Medulla oblongata (tissue), 1 donor: ENCODE measurements at regions not wholly inside any gene's neighbourhood (a gene's known extent, or its start where the extent isn't known, plus 50 kb on each side); places are given as distances from the start of the nearest gene placed in this dataset.
A peak's percentile ranks its signal among the peaks of the same experiment; 100 is the strongest.

Source experiments
- DNase-seq: peaks from one replicate; pipeline ENCODE4 v3.0.0-alpha.2; 2015; ENCODE audit errors: extremely low spot score

DNA sequence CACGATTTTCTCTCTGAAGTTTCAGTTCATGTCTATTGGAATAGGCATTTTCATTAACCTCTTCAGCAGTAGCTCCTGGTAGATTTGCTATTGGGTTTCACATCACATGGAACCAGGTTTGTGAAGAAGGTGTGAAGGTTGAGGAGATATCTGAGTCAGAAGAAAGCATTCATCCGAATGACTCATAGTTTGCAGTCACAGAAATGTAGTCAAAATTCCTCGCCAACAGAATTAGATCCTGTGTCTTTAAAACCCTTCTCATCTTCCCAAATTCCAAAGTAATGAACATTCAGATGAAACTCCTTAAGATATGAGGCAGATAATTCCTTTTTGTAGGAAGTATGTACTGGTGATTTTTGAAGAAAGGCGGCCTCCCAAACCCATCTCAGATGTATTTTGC lies 125.0 kb upstream of the LARGE1 start:
- DNase-seq, result no peak

GRCh38 chr22:34055525-34056200 lies 135.4 kb upstream of the LARGE1 start:
- DNase-seq, result no peak

DNA sequence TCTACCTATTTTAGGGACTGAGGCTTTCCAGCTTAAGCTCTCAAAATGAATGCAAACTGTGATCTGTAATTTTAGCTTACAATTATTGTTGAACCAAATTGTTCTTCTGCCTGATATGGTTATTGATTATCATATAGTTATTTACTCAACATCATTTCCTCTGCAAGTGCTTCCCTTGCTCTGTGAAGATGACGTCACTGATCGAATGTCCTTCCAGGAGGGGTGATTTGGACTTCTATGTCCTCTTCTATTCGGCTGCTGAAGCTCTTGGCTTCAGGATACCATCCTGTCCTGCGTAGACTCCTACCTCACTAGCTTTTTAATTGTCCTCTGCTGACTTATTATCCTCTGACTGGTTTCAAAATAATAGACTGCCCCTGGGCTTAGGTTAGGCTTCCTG lies 137.4 kb upstream of the LARGE1 start:
- DNase-seq, result no peak

DNA sequence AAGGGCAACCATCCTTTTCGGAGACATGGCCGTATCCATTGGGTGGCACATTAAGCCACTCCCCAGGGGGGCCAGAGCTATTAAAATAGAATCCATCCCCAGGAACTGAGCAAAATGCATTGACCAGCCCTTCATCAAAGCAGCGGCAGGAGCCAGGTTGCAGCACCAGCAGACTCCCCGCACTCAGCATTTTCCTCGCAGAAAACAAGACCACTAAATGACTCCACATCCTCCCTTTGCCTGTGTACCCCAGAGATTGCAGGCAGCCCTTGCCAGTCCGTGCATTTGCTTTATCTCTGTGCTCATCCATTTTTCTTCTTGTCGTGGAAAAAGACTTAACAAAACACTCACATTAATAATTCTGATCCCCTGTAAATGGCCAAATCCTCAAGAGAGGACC lies 144.4 kb upstream of the LARGE1 start:
- no peak for DNase-seq

DNA sequence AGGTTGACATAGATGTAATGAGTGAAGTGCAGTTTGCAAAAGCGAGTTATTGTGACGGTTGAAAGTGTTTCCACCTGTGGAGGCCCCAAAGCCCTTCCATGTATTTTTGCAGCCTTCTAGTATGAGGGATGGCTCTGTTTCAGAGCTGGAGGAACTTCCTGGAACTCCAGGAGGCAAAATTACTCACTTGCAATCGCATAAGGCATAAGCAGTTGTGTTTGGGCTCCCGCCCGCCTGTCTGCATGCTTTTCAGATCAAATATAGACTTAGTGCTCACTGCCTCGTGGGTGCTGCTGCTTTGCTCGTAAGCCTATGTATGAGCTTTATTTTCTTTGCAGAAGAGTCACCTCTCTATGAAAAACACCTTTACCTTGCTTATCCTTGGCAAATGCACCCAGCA lies 146.8 kb upstream of the LARGE1 start:
- DNase-seq, result no peak

DNA sequence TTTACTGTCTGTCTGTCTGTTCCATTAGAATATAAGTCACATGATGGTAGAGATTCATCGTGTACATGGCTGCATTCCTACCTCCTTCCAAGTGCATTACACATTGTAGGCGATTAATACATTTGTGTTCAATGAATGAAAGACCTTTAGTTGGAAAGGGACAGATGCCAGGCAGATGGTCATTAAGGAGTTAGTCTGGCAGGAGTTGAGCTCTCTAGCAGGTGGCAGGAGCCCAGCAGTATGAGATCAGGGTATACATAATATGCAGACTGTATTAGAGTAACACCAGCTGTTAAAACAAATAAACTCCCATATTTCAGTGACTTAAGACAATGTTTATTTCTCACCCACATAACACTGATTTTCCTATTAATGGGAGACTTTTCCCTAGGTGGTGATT lies 147.7 kb upstream of the LARGE1 start:
- DNase-seq, result no peak

DNA sequence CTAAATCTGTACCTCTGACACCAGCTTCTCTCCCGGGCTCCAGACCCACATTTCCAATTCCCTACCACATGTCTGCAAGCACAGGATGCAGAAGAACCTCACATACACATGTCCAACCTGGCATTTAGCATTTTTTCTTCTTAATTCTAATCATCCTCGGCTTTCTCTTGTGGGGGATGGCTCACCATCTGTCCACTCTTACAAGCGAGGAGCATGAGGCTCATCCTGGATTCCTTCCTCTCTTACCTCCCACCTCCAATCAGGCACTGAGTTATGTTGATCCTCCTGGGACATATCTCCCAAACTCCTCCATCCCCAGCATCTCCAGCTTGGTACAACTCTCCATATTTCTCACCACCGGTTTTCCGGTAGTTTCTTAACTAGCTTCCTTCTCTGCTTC lies 149.8 kb upstream of the LARGE1 start:
- DNase-seq, result no peak

- no peak for DNase-seq
Measured at GRCh38 chr22:34070531-34070930, 150.3 kb upstream of the LARGE1 start.

GRCh38 chr22:34072585-34072984 lies 152.3 kb upstream of the LARGE1 start:
- no peak for DNase-seq

DNA sequence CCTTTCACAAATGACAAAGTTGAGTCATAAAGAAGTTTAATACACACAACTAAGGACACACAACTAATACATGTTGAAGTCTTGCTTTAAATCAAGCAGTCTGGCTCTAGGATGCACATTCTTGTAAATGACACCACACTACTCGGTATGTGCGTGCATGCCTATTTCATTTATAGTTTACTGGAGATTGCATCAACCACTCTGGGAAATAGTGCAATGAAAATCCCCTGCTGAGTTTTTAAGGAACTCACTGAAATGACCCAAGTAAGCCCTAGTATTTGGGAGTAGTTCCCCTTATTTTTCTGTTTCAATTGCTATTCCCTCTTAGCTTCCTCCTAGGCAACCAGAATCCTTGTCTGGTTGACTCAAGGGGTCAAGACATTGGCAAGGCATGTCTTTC lies 160.2 kb upstream of the LARGE1 start:
- DNase-seq, result peak; percentile 3

DNA sequence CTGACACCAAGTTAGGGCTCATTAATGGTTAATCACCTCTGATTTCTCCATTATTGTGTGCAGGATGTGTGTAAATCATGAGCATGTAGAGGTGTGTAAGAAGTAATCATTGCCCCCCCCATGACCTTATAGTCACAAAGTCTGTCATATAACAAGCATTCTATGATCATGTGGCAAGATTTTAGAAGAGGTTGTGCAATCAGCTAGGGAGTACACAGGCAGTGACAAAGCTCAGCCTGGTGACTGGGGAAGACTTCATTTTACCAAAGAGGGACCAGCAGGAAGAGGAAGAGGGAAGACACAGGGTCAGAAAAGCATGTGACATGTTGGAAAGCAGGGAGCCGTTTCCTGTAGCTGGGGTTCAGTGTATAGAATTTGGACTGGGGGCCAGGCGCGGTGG lies 176.5 kb upstream of the LARGE1 start:
- no peak for DNase-seq

- DNase-seq, result no peak
Measured at GRCh38 chr22:34099278-34099677, 179.0 kb upstream of the LARGE1 start.

- no peak for DNase-seq
Measured at GRCh38 chr22:34102633-34103032, 182.4 kb upstream of the LARGE1 start.

GRCh38 chr22:34105461-34106062 lies 185.3 kb upstream of the LARGE1 start:
- peak; percentile 70 for DNase-seq

DNA sequence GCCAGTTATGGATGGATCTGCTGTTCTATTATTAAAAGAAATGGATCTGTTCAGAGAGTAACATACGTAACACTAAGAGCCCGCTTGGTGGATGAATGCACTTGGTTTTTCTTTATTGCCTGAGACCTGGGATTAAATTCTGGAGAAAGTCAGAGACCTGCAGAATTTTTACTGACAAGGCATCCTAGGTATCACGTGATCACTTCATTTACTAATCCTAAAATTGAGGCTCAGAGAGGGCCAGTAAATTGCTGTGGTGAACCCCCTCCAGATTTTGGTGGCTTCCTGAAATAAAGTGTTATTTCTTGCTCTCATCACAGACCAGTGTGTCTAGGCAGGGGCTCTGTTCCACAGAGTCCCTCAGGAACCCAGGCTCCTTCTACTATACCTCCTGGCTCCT lies 187.9 kb upstream of the LARGE1 start:
- no peak for DNase-seq

DNA sequence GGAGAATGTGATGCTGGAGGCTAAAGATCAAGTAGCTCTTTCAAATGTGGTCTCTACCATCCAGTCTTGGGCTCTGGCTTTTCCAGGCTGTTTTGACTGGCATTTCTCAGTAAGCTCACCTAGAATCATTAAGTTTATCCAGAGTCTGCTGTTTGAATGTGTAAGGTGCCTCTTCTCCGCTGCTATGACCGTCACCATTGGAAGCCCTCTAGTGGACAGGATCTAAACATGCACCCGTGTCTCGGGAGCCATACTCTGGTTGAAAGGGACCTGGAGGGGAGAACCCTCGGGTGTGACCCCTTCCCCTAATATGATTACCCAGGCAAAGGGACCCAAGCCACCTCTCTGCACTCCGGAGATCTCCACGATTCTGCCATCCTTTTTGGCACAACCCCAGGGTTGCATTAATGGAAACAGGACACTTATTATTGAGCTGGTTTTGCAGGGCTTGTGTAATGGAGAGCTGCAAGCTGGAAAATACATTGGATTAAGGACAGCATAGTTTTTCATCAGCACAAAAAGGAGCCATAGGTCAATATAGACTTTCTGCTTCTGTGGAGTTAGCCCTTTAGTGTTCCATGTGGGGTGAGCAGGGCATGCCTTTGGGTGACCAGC lies 191.0 kb upstream of the LARGE1 start:
- DNase-seq, result peak; percentile 35

GRCh38 chr22:34113381-34113780 lies 193.1 kb upstream of the LARGE1 start:
- peak; percentile 5 for DNase-seq

GRCh38 chr22:34114406-34114805 lies 194.1 kb upstream of the LARGE1 start:
- no peak for DNase-seq

- DNase-seq, result no peak
Measured at GRCh38 chr22:34115722-34116121, 195.4 kb upstream of the LARGE1 start.

GRCh38 chr22:34116126-34116525 lies 195.8 kb upstream of the LARGE1 start:
- no peak for DNase-seq

DNA sequence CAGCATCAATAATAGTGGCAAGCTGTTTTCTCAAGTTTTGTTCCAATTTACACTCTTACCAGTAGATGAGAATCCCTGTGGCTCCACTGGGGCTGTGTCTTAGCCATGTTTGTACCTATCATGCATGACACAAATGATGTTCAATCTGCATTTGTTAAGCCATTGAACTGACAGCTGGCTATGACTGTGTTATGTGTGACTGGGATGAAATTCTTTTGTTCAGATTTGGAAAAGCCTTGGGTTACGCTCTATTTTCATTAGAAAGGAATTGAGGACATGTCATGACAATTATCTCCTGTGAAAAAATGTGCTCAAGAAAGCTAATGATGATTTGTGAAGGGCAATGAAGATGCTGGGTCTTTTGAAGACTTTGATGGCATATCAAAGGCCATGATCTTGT lies 201.8 kb upstream of the LARGE1 start:
- no peak for DNase-seq

DNA sequence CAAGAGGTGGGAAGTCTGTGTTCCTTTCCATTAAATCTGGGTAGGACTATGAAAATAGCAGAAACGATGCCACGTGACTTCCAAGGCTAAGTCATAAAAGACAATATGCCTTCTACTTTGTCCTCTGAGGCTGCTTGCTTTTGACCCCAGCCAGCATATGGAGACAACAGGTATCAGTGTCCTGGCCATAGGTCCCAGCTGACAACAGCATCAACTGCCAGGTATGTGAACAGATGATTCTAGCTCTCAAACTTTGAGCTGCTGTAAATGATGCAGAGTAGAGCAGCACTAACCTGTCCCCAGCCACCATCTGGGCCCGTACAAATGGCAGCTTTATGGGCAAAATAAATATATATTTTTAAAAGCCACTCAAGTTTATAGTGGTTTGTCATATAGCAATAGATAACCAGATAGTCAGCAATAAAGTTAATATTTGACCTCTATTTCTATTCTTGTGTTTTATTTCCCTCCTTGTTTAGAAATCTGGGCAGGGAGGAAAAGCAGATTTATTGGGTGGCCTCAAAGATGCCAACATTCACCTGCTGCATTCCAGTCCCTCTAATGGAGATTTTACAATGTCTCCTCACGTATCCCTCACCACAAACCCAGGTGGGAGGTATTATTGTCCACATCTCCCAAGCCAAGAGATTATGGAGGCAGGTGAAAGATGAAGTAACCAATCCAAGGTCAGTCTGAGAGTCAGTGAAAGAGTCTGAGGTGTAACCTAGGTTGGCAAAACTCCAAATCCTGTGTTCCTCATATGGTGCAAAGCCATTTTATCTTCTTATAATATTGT lies 209.6 kb upstream of the LARGE1 start:
- no peak for DNase-seq

- no peak for DNase-seq
Measured at GRCh38 chr22:34135749-34136148, 215.5 kb upstream of the LARGE1 start.
